Prostate gland (tissue), 2 donors: ENCODE measurements at regions not wholly inside any gene's neighbourhood (a gene's known extent, or its start where the extent isn't known, plus 50 kb on each side); places are given as distances from the start of the nearest gene placed in this dataset.

Source experiments
- DNase-seq: peaks from one replicate; pipeline ENCODE4 v3.0.0-alpha.2; 2019; ENCODE audit warnings: low spot score
- H3K27ac ChIP-seq, 2 donors: fragments of 200-600 bp; sonication (generic); 2 replicates each; pipeline ENCODE4 v1.5.1; 2017 to 2019
- H3K27me3 ChIP-seq: fragments of 200-600 bp; sonication (generic); replicated peaks from 2 replicates; pipeline ENCODE4 v1.5.1; 2019; ENCODE audit not compliant: insufficient read depth
- H3K36me3 ChIP-seq, 2 donors: fragments of 200-600 bp; sonication (generic); 1 replicate in 1 of 2; 2 replicates in 1 of 2; pipeline versions ENCODE4 v1.5.1 to v1.8.1; 2017 to 2019
- H3K4me1 ChIP-seq: fragments of 200-600 bp; sonication (generic); replicated peaks from 2 replicates; pipeline ENCODE4 v1.5.1; 2019
- H3K4me3 ChIP-seq, 2 donors: fragments of 200-600 bp; sonication (generic); 2 replicates each; pipeline ENCODE4 v1.5.1; 2017 to 2019
- H3K9me3 ChIP-seq: fragments of 200-600 bp; sonication (generic); 2 replicates; pipeline ENCODE4 v1.5.1; 2017
- CTCF ChIP-seq, 4 experiments: fragments of 200-600 bp in 2 of 4; fragments of 450-650 bp in 2 of 4; sonication (generic) in 2 of 4; IDR thresholded peaks; 1 replicate in 3 of 4; 2 replicates in 1 of 4; pipeline ENCODE4 v1.5.1; 2016 to 2019; ENCODE audit warnings: antibody characterized with exemption in 4 of 4, mild to moderate bottlenecking in 2 of 4, moderate library complexity in 2 of 4
- POLR2A ChIP-seq: fragments of 450-650 bp; IDR thresholded peaks from one replicate; pipeline ENCODE4 v1.6.1; 2016; ENCODE audit warnings: antibody characterized with exemption, mild to moderate bottlenecking
- POLR2AphosphoS5 ChIP-seq: sonication (generic); formaldehyde crosslinking; IDR thresholded peaks from one replicate; pipeline ENCODE4 v1.6.1; 2017; ENCODE audit warnings: antibody characterized with exemption
- WGBS: methylation state at CpG from one replicate; pipeline ENCODE4 v1.1.5; 2018; 5-methylcytosine and 5-hydroxymethylcytosine counted together
- intact Hi-C: fragments of 100-400 bp; cut with DNase I; formaldehyde crosslinking; loops from one replicate; pipeline ENCODE4 v1.14.2; 2022

DNA sequence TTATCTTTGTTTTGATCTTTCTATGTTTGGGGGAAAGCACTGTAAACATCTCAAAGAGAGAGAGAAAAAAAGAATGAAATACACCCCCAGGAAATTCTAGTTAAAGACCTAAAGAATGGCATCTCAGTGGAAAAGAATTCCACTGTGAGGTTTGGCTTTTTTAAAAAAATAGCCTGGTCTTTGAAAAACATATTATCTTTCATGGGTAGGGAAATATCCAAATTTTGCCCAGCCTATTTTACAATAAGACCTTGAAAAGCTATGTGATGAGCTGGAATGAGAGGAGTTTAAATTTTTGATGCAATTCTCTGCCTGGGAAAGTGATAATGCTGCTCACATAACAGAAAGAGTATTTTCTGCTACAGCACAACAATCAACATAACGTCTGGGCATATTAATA is 348.1 kb upstream of the WWC1 start:
- no peaks in the 10 kb centered on the region for H3K36me3 ChIP-seq
- no peak overlapping the region for H3K27ac ChIP-seq
- no peaks in the 10 kb centered on the region for H3K27me3 ChIP-seq
- no peaks in the 10 kb centered on the region for H3K9me3 ChIP-seq
- H3K4me1 ChIP-seq, result no peaks in the 10 kb centered on the region
- no peak for DNase-seq
- intact Hi-C loops, result loop anchor here (10.0 kb wide), 2 partner anchors 119 to 141 kb away; no protein-coding TSS in a partner anchor
- 75% methylated on average over 1 of the region's 1 CpG for WGBS
- TF ChIP-seq POLR2AphosphoS5, result no peak
- no peak for TF ChIP-seq CTCF (IDR thresholded peaks at IDR 0.05)
- no peak for TF ChIP-seq POLR2A
- no peak overlapping the region for H3K4me3 ChIP-seq

- Histone ChIP-seq H3K9me3 (no peaks in the 10 kb centered on the region), H3K27me3 (no peaks in the 10 kb centered on the region), H3K36me3 (no peaks in the 10 kb centered on the region), H3K4me1 (no peaks in the 10 kb centered on the region), H3K27ac (peak overlapping the region; percentile 42 to 54), H3K4me3 (no peak overlapping the region)
- intact Hi-C loops, result loop anchor here (10.0 kb wide), 2 partner anchors 119 to 141 kb away; no protein-coding TSS in a partner anchor
- TF ChIP-seq CTCF (IDR thresholded peaks at IDR 0.05), result no peak
- TF ChIP-seq POLR2AphosphoS5, result no peak
- WGBS, result 71% methylated on average over 9 of the region's 9 CpGs
- no peak for DNase-seq
Observed at GRCh38 chr5:167944121-167944852, 347.2 kb upstream of the WWC1 start.

DNA sequence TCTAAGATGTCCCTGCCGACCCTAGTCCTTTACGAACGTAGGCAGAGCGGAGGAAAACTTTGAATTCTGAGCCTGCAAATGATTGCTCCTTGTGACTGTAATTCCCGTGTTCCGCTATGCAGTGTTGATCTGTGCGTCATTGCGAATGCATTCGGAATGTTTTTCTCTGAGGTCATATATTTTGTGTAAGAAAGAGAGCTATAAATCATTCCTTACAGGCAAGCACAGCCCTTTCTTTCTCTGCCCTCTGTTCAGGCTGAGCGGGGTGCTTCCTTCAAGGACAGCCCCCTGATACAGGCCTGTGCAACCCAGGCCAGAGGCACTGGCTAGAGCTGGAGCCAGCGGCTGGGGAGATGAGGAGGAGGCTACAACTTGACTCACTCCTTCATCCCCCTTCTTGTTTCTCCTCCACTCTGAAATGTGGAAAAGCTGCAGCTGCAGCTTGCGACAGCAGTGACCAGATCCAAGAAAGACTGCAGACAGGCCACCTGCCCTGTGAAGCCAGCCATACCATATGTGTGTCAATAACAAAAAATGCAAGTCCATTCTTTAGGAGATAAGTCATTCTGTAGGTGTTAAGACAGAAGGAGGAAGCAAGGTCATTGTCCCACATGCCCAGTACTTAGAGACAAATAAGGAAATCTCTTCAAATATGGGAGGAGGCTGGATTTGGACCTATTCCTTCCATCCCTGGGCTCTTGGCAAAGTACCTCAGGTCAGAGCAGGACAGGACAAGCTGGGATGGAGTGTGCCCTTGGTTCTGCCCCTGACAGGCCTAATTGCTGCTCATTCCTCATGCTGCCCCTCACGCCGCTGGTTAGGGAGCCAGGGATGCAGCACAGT is 345.7 kb upstream of the WWC1 start:
- DNase-seq, result no peak
- Histone ChIP-seq H3K4me1 (no peaks in the 10 kb centered on the region), H3K27me3 (no peaks in the 10 kb centered on the region), H3K27ac (peak overlapping the region; percentile 42 to 54), H3K36me3 (no peaks in the 10 kb centered on the region), H3K4me3 (no peak overlapping the region), H3K9me3 (no peaks in the 10 kb centered on the region)
- no peak for TF ChIP-seq CTCF (IDR thresholded peaks at IDR 0.05)
- TF ChIP-seq POLR2AphosphoS5, result peak; percentile 4
- no peak for TF ChIP-seq POLR2A
- intact Hi-C loops, result loop anchor here (5.0 to 10.0 kb wide), 3 partner anchors 62 to 139 kb away; no protein-coding TSS in a partner anchor
- WGBS, result 71% methylated on average over 14 of the region's 14 CpGs

- intact Hi-C loops, result loop anchor here (5.0 to 10.0 kb wide), 3 partner anchors 60 to 137 kb away; no protein-coding TSS in a partner anchor
- no peaks in the 10 kb centered on the region for H3K4me1 ChIP-seq
- WGBS, result 33% methylated on average over 1 of the region's 1 CpG
- H3K27ac ChIP-seq, result peak overlapping the region in 1 of 2 donors; percentile 38
- H3K4me3 ChIP-seq, result no peak overlapping the region
- DNase-seq, result no peak
- H3K27me3 ChIP-seq, result no peaks in the 10 kb centered on the region
- no peaks in the 10 kb centered on the region for H3K9me3 ChIP-seq
- TF ChIP-seq CTCF (IDR thresholded peaks at IDR 0.05) (no peak), POLR2A (no peak), POLR2AphosphoS5 (no peak)
- H3K36me3 ChIP-seq, result no peaks in the 10 kb centered on the region
Observed at GRCh38 chr5:167947306-167947705, 344.1 kb upstream of the WWC1 start.
